Activated T-cell treated with anti-CD3 and anti-CD28 coated beads, Interleukin-2, amount 50 U/mL, for 24 hours (primary cell): ENCODE measurements at regions not wholly inside any gene's neighbourhood (a gene's known extent, or its start where the extent isn't known, plus 50 kb on each side); places are given as distances from the start of the nearest gene placed in this dataset.

Source experiments
- DNase-seq: peaks from one replicate; pipeline ENCODE4 v3.0.0-alpha.2; 2020
- H3K27ac Mint-ChIP-seq: 2 replicates; pipeline ENCODE4 v1.8.0; 2020; ENCODE audit warnings: mild to moderate bottlenecking, mixed read lengths
- H3K27me3 Mint-ChIP-seq: 2 replicates; pipeline ENCODE4 v1.8.0; 2020; ENCODE audit warnings: mixed read lengths
- H3K36me3 Mint-ChIP-seq: 2 replicates; pipeline ENCODE4 v1.8.0; 2020; ENCODE audit warnings: low read depth, mixed read lengths
- H3K4me1 Mint-ChIP-seq: 2 replicates; pipeline ENCODE4 v1.8.0; 2020; ENCODE audit warnings: low read depth, mixed read lengths
- H3K4me3 Mint-ChIP-seq: 2 replicates; pipeline ENCODE4 v1.8.0; 2020; ENCODE audit warnings: mild to moderate bottlenecking, moderate library complexity, mixed read lengths
- H3K9me3 Mint-ChIP-seq: 2 replicates; pipeline ENCODE4 v1.8.0; 2020; ENCODE audit warnings: mixed read lengths

- H3K27me3 Mint-ChIP-seq = no peaks in the 10 kb centered on the region
- no peaks in the 10 kb centered on the region for H3K36me3 Mint-ChIP-seq
- no peak overlapping the region for H3K4me3 Mint-ChIP-seq
- DNase-seq = no peak
- H3K27ac Mint-ChIP-seq = no peak overlapping the region
- H3K4me1 Mint-ChIP-seq = peaks cover 32% of the 10 kb centered on the region
- H3K9me3 Mint-ChIP-seq = no peaks in the 10 kb centered on the region
Observed at GRCh38 chr2:136393514-136393913, 275.6 kb upstream of the CXCR4 start.

GRCh38 chr2:136392897-136393505, 275.1 kb upstream of the CXCR4 start:
- peaks cover 32% of the 10 kb centered on the region for H3K4me1 Mint-ChIP-seq
- no peak overlapping the region for H3K27ac Mint-ChIP-seq
- no peaks in the 10 kb centered on the region for H3K27me3 Mint-ChIP-seq
- H3K36me3 Mint-ChIP-seq = no peaks in the 10 kb centered on the region
- no peak for DNase-seq
- H3K9me3 Mint-ChIP-seq = no peaks in the 10 kb centered on the region
- no peak overlapping the region for H3K4me3 Mint-ChIP-seq

- Mint-ChIP-seq H3K36me3 (no peaks in the 10 kb centered on the region), H3K4me3 (no peak overlapping the region), H3K4me1 (peaks cover 26% of the 10 kb centered on the region), H3K27ac (no peak overlapping the region), H3K9me3 (no peaks in the 10 kb centered on the region), H3K27me3 (no peaks in the 10 kb centered on the region)
- no peak for DNase-seq
Observed at GRCh38 chr2:136389809-136390208, 271.9 kb upstream of the CXCR4 start.

GRCh38 chr2:136386046-136386445, 268.1 kb upstream of the CXCR4 start:
- Mint-ChIP-seq H3K36me3 (no peaks in the 10 kb centered on the region), H3K27ac (no peak overlapping the region), H3K9me3 (no peaks in the 10 kb centered on the region), H3K4me3 (no peak overlapping the region), H3K4me1 (peaks cover 48% of the 10 kb centered on the region), H3K27me3 (no peaks in the 10 kb centered on the region)
- no peak for DNase-seq

GRCh38 chr2:136384531-136385303, 266.8 kb upstream of the CXCR4 start:
- Mint-ChIP-seq H3K4me1 (peaks cover 46% of the 10 kb centered on the region), H3K27ac (peak overlapping the region; percentile 95), H3K27me3 (no peaks in the 10 kb centered on the region), H3K36me3 (no peaks in the 10 kb centered on the region), H3K4me3 (no peak overlapping the region), H3K9me3 (no peaks in the 10 kb centered on the region)
- DNase-seq = peak; percentile 46

- Mint-ChIP-seq H3K9me3 (no peaks in the 10 kb centered on the region), H3K4me3 (no peak overlapping the region), H3K36me3 (no peaks in the 10 kb centered on the region), H3K27ac (peak overlapping the region; percentile 95), H3K4me1 (peaks cover 55% of the 10 kb centered on the region), H3K27me3 (no peaks in the 10 kb centered on the region)
- no peak for DNase-seq
Observed at GRCh38 chr2:136383167-136383566, 265.2 kb upstream of the CXCR4 start.

- peak; percentile 74 for DNase-seq
Observed at GRCh38 chr2:136381722-136382633, 264.0 kb upstream of the CXCR4 start.

GRCh38 chr2:136381245-136381644, 263.3 kb upstream of the CXCR4 start:
- no peaks in the 10 kb centered on the region for H3K36me3 Mint-ChIP-seq
- no peaks in the 10 kb centered on the region for H3K27me3 Mint-ChIP-seq
- H3K4me3 Mint-ChIP-seq = peak overlapping the region; percentile 41
- DNase-seq = no peak
- H3K27ac Mint-ChIP-seq = peak overlapping the region; percentile 95
- peaks cover 74% of the 10 kb centered on the region for H3K4me1 Mint-ChIP-seq
- no peaks in the 10 kb centered on the region for H3K9me3 Mint-ChIP-seq

More at GRCh38 chr2:136381722-136382633, 264.0 kb upstream of the CXCR4 start:
- Mint-ChIP-seq H3K4me1 (peaks cover 67% of the 10 kb centered on the region), H3K27me3 (no peaks in the 10 kb centered on the region), H3K4me3 (peak overlapping the region; percentile 41), H3K27ac (peak overlapping the region; percentile 95), H3K9me3 (no peaks in the 10 kb centered on the region), H3K36me3 (no peaks in the 10 kb centered on the region)

- peak; percentile 76 for DNase-seq
- Mint-ChIP-seq H3K36me3 (no peaks in the 10 kb centered on the region), H3K27ac (no peak overlapping the region), H3K27me3 (no peaks in the 10 kb centered on the region), H3K4me1 (peaks cover 84% of the 10 kb centered on the region), H3K4me3 (no peak overlapping the region), H3K9me3 (no peaks in the 10 kb centered on the region)
Observed at GRCh38 chr2:136378712-136379595, 261.0 kb upstream of the CXCR4 start.

GRCh38 chr2:136377423-136378382, 259.8 kb upstream of the CXCR4 start:
- Mint-ChIP-seq H3K4me3 (no peak overlapping the region), H3K4me1 (peaks cover 72% of the 10 kb centered on the region), H3K9me3 (no peaks in the 10 kb centered on the region), H3K36me3 (no peaks in the 10 kb centered on the region), H3K27me3 (no peaks in the 10 kb centered on the region), H3K27ac (peak overlapping the region; percentile 89)
- DNase-seq = no peak

GRCh38 chr2:136376798-136377211, 258.9 kb upstream of the CXCR4 start:
- Mint-ChIP-seq H3K27me3 (no peaks in the 10 kb centered on the region), H3K36me3 (no peaks in the 10 kb centered on the region), H3K9me3 (no peaks in the 10 kb centered on the region), H3K4me3 (no peak overlapping the region), H3K27ac (peak overlapping the region; percentile 89), H3K4me1 (peaks cover 64% of the 10 kb centered on the region)
- DNase-seq = no peak

- Mint-ChIP-seq H3K36me3 (no peaks in the 10 kb centered on the region), H3K4me3 (no peak overlapping the region), H3K9me3 (no peaks in the 10 kb centered on the region), H3K27me3 (no peaks in the 10 kb centered on the region), H3K27ac (peak overlapping the region; percentile 89), H3K4me1 (peaks cover 59% of the 10 kb centered on the region)
- DNase-seq = no peak
Observed at GRCh38 chr2:136376211-136376610, 258.3 kb upstream of the CXCR4 start.
